ENCODE measurements at regions not wholly inside any gene's neighbourhood (a gene's known extent, or its start where the extent isn't known, plus 50 kb on each side); places are given as distances from the start of the nearest gene placed in this dataset.

GRCh38 chr13:32905063-32905863 is 111.0 kb upstream of the KL start:
- Histone ChIP-seq H3K9me3 (ENCODE audit: control insufficient read depth in 3 of 3, low read length in 3 of 3) (no peaks in the 10 kb centered on the region), H3K9ac (ENCODE audit: low read depth in 1 of 3, low read length in 3 of 3) (no peak overlapping the region), H3K4me1 (ENCODE audit: control insufficient read depth in 3 of 3, insufficient read depth in 3 of 3, low read length in 3 of 3) (peaks cover 3 to 22% (median 5%) of the 10 kb centered on the region in 3 donors), H3K27me3 (ENCODE audit: control insufficient read depth in 3 of 3, insufficient read depth in 3 of 3, low read length in 3 of 3) (no peaks in the 10 kb centered on the region), H3K27ac (ENCODE audit: low read depth, low read length) (no peak overlapping the region), H3K4me3 (ENCODE audit: low read length in 3 of 3) (no peak overlapping the region), H3K36me3 (ENCODE audit: control insufficient read depth in 3 of 3, insufficient read depth in 3 of 3, low read length in 3 of 3) (no peaks in the 10 kb centered on the region)

GRCh38 chr13:32905864-32906180 is 110.4 kb upstream of the KL start:
- H3K4me1 ChIP-seq (ENCODE audit: control insufficient read depth in 3 of 3, insufficient read depth in 3 of 3, low read length in 3 of 3) = peaks cover 3 to 22% (median 5%) of the 10 kb centered on the region in 3 donors
- H3K36me3 ChIP-seq (ENCODE audit: control insufficient read depth in 3 of 3, insufficient read depth in 3 of 3, low read length in 3 of 3) = no peaks in the 10 kb centered on the region
- no peaks in the 10 kb centered on the region for H3K27me3 ChIP-seq (ENCODE audit: control insufficient read depth in 3 of 3, insufficient read depth in 3 of 3, low read length in 3 of 3)
- no peak overlapping the region for H3K9ac ChIP-seq (ENCODE audit: low read depth in 1 of 3, low read length in 3 of 3)
- no peak overlapping the region for H3K27ac ChIP-seq (ENCODE audit: low read depth, low read length)
- H3K4me3 ChIP-seq (ENCODE audit: low read length in 3 of 3) = no peak overlapping the region
- no peaks in the 10 kb centered on the region for H3K9me3 ChIP-seq (ENCODE audit: control insufficient read depth in 3 of 3, low read length in 3 of 3)

- H3K4me3 ChIP-seq (ENCODE audit: low read length in 3 of 3) = no peak overlapping the region
- H3K27ac ChIP-seq (ENCODE audit: low read depth, low read length) = no peak overlapping the region
- no peaks in the 10 kb centered on the region for H3K27me3 ChIP-seq (ENCODE audit: control insufficient read depth in 3 of 3, insufficient read depth in 3 of 3, low read length in 3 of 3)
- H3K36me3 ChIP-seq (ENCODE audit: control insufficient read depth in 3 of 3, insufficient read depth in 3 of 3, low read length in 3 of 3) = no peaks in the 10 kb centered on the region
- no peak overlapping the region for H3K9ac ChIP-seq (ENCODE audit: low read depth in 1 of 3, low read length in 3 of 3)
- H3K4me1 ChIP-seq (ENCODE audit: control insufficient read depth in 3 of 3, insufficient read depth in 3 of 3, low read length in 3 of 3) = peaks cover 3 to 18% (median 5%) of the 10 kb centered on the region in 3 donors
- no peaks in the 10 kb centered on the region for H3K9me3 ChIP-seq (ENCODE audit: control insufficient read depth in 3 of 3, low read length in 3 of 3)
Measured at GRCh38 chr13:32907211-32907610, 109.0 kb upstream of the KL start.

- H3K27ac ChIP-seq (ENCODE audit: low read depth, low read length) = no peak overlapping the region
- H3K4me3 ChIP-seq (ENCODE audit: low read length in 3 of 3) = no peak overlapping the region
- H3K36me3 ChIP-seq (ENCODE audit: control insufficient read depth in 3 of 3, insufficient read depth in 3 of 3, low read length in 3 of 3) = no peaks in the 10 kb centered on the region
Measured at GRCh38 chr13:32910530-32910929, 105.7 kb upstream of the KL start.

GRCh38 chr13:32911506-32911905 is 104.7 kb upstream of the KL start:
- Histone ChIP-seq H3K36me3 (ENCODE audit: control insufficient read depth in 3 of 3, insufficient read depth in 3 of 3, low read length in 3 of 3) (no peaks in the 10 kb centered on the region), H3K4me3 (ENCODE audit: low read length in 3 of 3) (no peak overlapping the region), H3K9ac (ENCODE audit: low read depth in 1 of 3, low read length in 3 of 3) (no peak overlapping the region), H3K4me1 (ENCODE audit: control insufficient read depth in 3 of 3, insufficient read depth in 3 of 3, low read length in 3 of 3) (peaks cover 0 to under 1% (median 0%) of the 10 kb centered on the region in 3 donors), H3K27ac (ENCODE audit: low read depth, low read length) (no peak overlapping the region), H3K9me3 (ENCODE audit: control insufficient read depth in 3 of 3, low read length in 3 of 3) (peaks cover 0 to 2% (median 0%) of the 10 kb centered on the region in 3 donors), H3K27me3 (ENCODE audit: control insufficient read depth in 3 of 3, insufficient read depth in 3 of 3, low read length in 3 of 3) (no peaks in the 10 kb centered on the region)

More at GRCh38 chr13:32910530-32910929, 105.7 kb upstream of the KL start:
- H3K27me3 ChIP-seq (ENCODE audit: control insufficient read depth in 3 of 3, insufficient read depth in 3 of 3, low read length in 3 of 3) = no peaks in the 10 kb centered on the region
- H3K9ac ChIP-seq (ENCODE audit: low read depth in 1 of 3, low read length in 3 of 3) = no peak overlapping the region
- peaks cover 0 to 7% (median 0%) of the 10 kb centered on the region in 3 donors for H3K4me1 ChIP-seq (ENCODE audit: control insufficient read depth in 3 of 3, insufficient read depth in 3 of 3, low read length in 3 of 3)
- peaks cover 0 to 2% (median 0%) of the 10 kb centered on the region in 3 donors for H3K9me3 ChIP-seq (ENCODE audit: control insufficient read depth in 3 of 3, low read length in 3 of 3)

- no peaks in the 10 kb centered on the region for H3K36me3 ChIP-seq (ENCODE audit: control insufficient read depth in 3 of 3, insufficient read depth in 3 of 3, low read length in 3 of 3)
- no peaks in the 10 kb centered on the region for H3K4me1 ChIP-seq (ENCODE audit: control insufficient read depth in 3 of 3, insufficient read depth in 3 of 3, low read length in 3 of 3)
- H3K27ac ChIP-seq (ENCODE audit: low read depth, low read length) = no peak overlapping the region
- H3K27me3 ChIP-seq (ENCODE audit: control insufficient read depth in 3 of 3, insufficient read depth in 3 of 3, low read length in 3 of 3) = no peaks in the 10 kb centered on the region
- H3K4me3 ChIP-seq (ENCODE audit: low read length in 3 of 3) = no peak overlapping the region
- no peak overlapping the region for H3K9ac ChIP-seq (ENCODE audit: low read depth in 1 of 3, low read length in 3 of 3)
- peaks cover 2 to 3% (median 2%) of the 10 kb centered on the region in 3 donors for H3K9me3 ChIP-seq (ENCODE audit: control insufficient read depth in 3 of 3, low read length in 3 of 3)
Measured at GRCh38 chr13:32914686-32915085, 101.5 kb upstream of the KL start.

- no peaks in the 10 kb centered on the region for H3K36me3 ChIP-seq (ENCODE audit: control insufficient read depth in 3 of 3, insufficient read depth in 3 of 3, low read length in 3 of 3)
- peaks cover 2 to 3% (median 2%) of the 10 kb centered on the region in 3 donors for H3K9me3 ChIP-seq (ENCODE audit: control insufficient read depth in 3 of 3, low read length in 3 of 3)
- H3K4me1 ChIP-seq (ENCODE audit: control insufficient read depth in 3 of 3, insufficient read depth in 3 of 3, low read length in 3 of 3) = no peaks in the 10 kb centered on the region
- no peak overlapping the region for H3K9ac ChIP-seq (ENCODE audit: low read depth in 1 of 3, low read length in 3 of 3)
- H3K27ac ChIP-seq (ENCODE audit: low read depth, low read length) = no peak overlapping the region
- no peak overlapping the region for H3K4me3 ChIP-seq (ENCODE audit: low read length in 3 of 3)
- no peaks in the 10 kb centered on the region for H3K27me3 ChIP-seq (ENCODE audit: control insufficient read depth in 3 of 3, insufficient read depth in 3 of 3, low read length in 3 of 3)
Measured at GRCh38 chr13:32917504-32917903, 98.7 kb upstream of the KL start.

- Histone ChIP-seq H3K9ac (ENCODE audit: low read depth in 1 of 3, low read length in 3 of 3) (no peak overlapping the region), H3K27ac (ENCODE audit: low read depth, low read length) (no peak overlapping the region), H3K36me3 (ENCODE audit: control insufficient read depth in 3 of 3, insufficient read depth in 3 of 3, low read length in 3 of 3) (no peaks in the 10 kb centered on the region), H3K27me3 (ENCODE audit: control insufficient read depth in 3 of 3, insufficient read depth in 3 of 3, low read length in 3 of 3) (no peaks in the 10 kb centered on the region), H3K4me3 (ENCODE audit: low read length in 3 of 3) (no peak overlapping the region), H3K9me3 (ENCODE audit: control insufficient read depth in 3 of 3, low read length in 3 of 3) (no peaks in the 10 kb centered on the region), H3K4me1 (ENCODE audit: control insufficient read depth in 3 of 3, insufficient read depth in 3 of 3, low read length in 3 of 3) (no peaks in the 10 kb centered on the region)
Measured at GRCh38 chr13:32923725-32924124, 92.5 kb upstream of the KL start.

GRCh38 chr13:32924886-32925285 is 91.3 kb upstream of the KL start:
- Histone ChIP-seq H3K9ac (ENCODE audit: low read depth in 1 of 3, low read length in 3 of 3) (no peak overlapping the region), H3K36me3 (ENCODE audit: control insufficient read depth in 3 of 3, insufficient read depth in 3 of 3, low read length in 3 of 3) (no peaks in the 10 kb centered on the region)

GRCh38 chr13:32925506-32925905 is 90.7 kb upstream of the KL start:
- Histone ChIP-seq H3K27me3 (ENCODE audit: control insufficient read depth in 3 of 3, insufficient read depth in 3 of 3, low read length in 3 of 3) (no peaks in the 10 kb centered on the region), H3K4me1 (ENCODE audit: control insufficient read depth in 3 of 3, insufficient read depth in 3 of 3, low read length in 3 of 3) (no peaks in the 10 kb centered on the region), H3K9me3 (ENCODE audit: control insufficient read depth in 3 of 3, low read length in 3 of 3) (no peaks in the 10 kb centered on the region), H3K9ac (ENCODE audit: low read depth in 1 of 3, low read length in 3 of 3) (no peak overlapping the region), H3K4me3 (ENCODE audit: low read length in 3 of 3) (no peak overlapping the region), H3K36me3 (ENCODE audit: control insufficient read depth in 3 of 3, insufficient read depth in 3 of 3, low read length in 3 of 3) (no peaks in the 10 kb centered on the region), H3K27ac (ENCODE audit: low read depth, low read length) (no peak overlapping the region)

More at GRCh38 chr13:32924886-32925285, 91.3 kb upstream of the KL start:
- no peaks in the 10 kb centered on the region for H3K4me1 ChIP-seq (ENCODE audit: control insufficient read depth in 3 of 3, insufficient read depth in 3 of 3, low read length in 3 of 3)
- H3K4me3 ChIP-seq (ENCODE audit: low read length in 3 of 3) = no peak overlapping the region
- no peaks in the 10 kb centered on the region for H3K27me3 ChIP-seq (ENCODE audit: control insufficient read depth in 3 of 3, insufficient read depth in 3 of 3, low read length in 3 of 3)
- H3K27ac ChIP-seq (ENCODE audit: low read depth, low read length) = no peak overlapping the region
- no peaks in the 10 kb centered on the region for H3K9me3 ChIP-seq (ENCODE audit: control insufficient read depth in 3 of 3, low read length in 3 of 3)
